ENCODE measurements at regions not wholly inside any gene's neighbourhood (a gene's known extent, or its start where the extent isn't known, plus 50 kb on each side); places are given as distances from the start of the nearest gene placed in this dataset.

- no peak for DNase-seq
These were observed 199.0 kb downstream of the URB2 start for GRCh38 chr1:229825042-229825441.

- DNase-seq, result no peak
These were observed 202.4 kb downstream of the URB2 start for GRCh38 chr1:229828461-229828860.

GRCh38 chr1:229832695-229833094, 206.6 kb downstream of the URB2 start:
- DNase-seq, result no peak

- DNase-seq, result no peak
These were observed 208.2 kb downstream of the URB2 start for GRCh38 chr1:229834230-229834629.

- DNase-seq, result no peak
These were observed 209.2 kb downstream of the URB2 start for GRCh38 chr1:229835226-229835625.

- no peak for DNase-seq
These were observed 210.3 kb downstream of the URB2 start for GRCh38 chr1:229836324-229836723.

DNA sequence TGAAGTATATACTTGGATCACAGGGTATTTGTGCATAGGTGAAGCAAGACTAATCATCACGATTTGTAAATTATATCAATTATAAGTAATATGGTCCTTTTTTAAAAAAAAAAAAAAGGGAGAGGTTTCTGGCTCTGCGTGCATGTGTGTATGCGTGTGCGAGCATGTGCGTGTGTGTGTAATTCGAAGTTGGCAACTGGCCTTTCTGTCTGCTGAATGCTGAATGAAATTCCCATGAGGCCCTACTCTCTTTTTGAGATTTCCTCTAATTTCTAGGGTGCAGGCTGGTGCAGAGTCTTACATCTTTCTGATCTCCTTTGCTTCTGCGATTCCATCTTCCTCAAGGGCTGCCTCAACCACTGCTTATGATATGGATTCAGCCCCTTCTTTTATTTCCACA, 212.2 kb downstream of the URB2 start:
- DNase-seq, result no peak

DNA sequence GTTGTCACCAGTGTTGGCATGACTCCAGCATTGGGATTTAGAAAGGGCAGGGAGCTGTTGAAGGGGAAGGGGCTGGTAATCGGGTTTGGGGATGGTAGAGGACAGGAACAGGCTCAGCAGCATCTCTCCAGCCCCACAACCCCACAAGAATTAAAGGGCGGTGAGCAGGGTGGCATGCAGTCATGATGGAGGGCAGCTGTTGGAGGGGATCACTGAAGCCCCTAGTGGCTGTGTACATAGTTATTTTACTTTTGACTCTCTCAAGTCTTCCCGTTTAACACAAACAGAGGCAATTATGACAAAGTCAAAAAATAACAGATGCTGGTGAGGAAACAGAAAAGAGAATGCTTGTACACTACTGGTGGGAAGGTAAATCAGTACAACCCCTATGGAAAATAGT, 213.8 kb downstream of the URB2 start:
- no peak for DNase-seq

DNA sequence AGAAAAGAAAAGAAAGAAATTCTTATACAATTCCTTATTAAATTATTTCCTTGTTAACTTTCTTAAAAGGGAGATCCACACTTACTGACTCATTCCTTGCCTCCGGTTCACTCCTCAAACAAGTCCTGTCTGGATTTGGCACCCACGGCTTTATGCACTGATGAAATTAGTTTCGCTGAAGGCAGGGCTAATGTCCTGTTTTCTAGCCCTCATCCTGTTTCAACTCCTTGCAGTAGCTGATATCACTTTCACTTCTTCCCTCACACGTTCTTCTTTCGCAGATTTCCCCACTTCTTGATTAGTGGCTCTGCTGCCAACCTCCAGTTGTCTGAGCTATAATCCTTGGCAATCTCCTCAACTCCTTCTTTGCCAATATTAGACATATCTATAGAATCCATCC, 215.2 kb downstream of the URB2 start:
- no peak for DNase-seq

DNA sequence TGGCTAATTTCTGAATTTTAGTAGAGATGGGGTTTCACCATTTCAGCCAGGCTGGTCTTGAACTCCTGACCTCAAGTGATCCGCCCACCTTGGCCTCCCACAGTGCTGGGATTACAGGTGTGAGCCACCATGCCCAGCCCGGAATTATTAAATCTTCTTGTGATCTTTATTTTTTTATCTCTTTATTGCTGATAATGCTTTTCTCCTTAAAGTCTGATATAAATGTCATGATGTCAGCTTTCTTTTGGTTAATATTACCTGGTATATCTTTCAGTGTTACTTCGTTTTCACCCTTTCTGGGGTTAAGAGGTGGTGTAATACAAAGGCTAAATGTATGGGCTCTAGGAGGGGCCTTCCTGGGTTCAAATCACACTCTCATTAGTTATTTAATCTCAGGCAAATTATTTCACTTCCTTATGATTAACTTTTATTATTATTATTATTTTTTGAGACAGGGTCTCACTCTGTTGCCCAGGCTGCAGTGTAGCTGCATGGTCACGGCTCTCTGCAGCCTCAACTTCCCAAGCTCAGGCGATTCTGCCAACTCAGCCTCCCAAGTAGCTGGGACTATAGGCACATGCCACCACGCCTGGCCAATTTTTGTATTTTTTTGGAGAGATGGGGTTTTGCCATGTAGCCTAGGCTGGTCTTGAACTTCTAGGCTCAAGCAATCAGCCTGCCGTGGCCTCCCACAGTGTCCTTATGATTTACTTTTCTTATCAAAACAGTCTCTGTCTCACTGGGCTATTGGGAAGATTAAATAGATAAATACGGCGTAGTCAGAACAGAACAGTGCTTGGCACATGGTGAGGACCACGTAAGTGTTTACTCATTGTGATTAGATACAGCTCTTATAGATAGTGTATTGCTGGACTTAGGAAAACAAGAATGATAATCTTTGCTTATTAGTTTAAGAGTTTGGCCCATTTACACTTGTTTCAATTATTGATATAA, 216.5 kb downstream of the URB2 start:
- DNase-seq, result no peak

DNA sequence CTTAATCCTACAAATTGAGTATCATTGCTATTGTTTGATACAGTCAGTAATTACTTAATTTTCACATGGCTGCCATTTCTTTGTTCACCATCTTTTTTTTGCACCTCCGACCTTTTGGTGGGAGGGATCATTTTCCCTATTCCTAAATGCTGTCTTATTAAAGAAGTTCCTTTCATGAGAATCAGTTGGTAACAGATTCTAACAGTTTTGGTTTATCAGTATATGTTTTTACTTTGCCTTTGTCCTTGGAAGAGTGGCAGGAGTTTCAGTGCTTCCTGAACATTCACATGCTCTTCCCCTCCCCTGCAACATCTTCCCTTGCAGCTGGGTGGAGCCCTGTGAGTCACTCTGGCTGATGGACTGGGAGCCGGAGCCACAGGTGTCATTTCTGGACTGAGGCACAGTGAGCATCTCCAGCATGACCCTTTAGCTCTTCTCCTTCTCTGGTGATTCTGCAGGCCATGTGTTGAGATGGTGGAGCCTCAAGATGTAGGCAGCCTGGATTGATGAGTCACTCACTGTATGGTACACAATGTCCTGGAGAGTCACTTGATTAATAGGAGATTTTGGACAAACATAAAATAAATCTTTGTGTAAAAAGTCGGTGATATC, 217.7 kb downstream of the URB2 start:
- DNase-seq, result no peak

GRCh38 chr1:229844675-229845074, 218.6 kb downstream of the URB2 start:
- DNase-seq, result no peak

DNA sequence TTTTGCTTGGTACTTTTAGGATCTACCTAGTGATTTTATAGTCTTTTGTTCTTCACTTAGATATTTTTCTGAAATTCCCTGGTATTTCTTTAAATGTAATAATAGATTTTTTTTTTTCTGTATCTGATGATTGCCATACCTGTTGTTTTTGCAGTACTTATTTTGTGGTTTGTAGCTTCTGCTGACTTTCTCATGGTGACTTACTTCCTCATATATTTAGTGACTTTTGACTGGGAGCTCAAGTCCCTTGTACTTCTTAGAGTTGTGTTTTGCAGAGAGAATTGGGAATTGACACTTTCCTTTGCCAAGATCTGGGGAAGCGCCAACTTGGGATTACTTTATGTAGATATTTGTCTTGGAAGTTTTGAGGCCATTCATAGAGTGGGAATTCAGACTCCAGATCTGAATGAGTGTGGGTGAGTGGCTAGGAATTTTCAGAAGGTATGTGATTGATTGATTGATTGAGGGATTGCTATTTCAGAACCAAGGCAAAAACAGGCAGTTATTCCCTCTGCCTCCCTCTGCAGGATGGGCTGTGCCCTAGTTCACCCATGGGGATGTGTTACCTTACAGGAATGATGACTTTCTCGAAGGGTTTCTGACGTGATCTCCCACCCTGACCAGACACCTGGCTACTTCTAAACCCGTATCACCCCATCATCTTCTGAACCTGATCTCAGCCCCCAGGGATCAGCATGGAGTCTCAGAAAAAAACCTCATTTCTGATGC, 219.5 kb downstream of the URB2 start:
- DNase-seq, result no peak

DNA sequence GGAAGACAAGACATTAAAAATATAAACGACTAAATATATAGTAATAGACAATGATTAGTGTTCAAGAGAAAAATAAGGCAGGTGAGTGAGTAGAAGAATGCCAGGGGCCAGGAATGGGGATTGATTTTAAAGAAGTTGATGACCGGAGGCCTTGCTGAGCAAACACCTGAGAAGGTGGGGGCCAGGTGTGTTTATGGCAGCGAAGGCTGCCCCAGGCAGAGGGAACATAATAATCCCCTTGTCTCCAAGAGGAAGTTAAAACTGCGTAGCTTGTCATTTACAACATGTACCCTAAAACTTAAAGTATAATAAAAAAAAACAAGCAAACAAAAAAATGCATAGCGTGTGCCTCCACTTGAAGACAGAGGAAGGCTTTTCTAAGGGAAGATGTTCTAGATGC, 220.3 kb downstream of the URB2 start:
- no peak for DNase-seq

DNA sequence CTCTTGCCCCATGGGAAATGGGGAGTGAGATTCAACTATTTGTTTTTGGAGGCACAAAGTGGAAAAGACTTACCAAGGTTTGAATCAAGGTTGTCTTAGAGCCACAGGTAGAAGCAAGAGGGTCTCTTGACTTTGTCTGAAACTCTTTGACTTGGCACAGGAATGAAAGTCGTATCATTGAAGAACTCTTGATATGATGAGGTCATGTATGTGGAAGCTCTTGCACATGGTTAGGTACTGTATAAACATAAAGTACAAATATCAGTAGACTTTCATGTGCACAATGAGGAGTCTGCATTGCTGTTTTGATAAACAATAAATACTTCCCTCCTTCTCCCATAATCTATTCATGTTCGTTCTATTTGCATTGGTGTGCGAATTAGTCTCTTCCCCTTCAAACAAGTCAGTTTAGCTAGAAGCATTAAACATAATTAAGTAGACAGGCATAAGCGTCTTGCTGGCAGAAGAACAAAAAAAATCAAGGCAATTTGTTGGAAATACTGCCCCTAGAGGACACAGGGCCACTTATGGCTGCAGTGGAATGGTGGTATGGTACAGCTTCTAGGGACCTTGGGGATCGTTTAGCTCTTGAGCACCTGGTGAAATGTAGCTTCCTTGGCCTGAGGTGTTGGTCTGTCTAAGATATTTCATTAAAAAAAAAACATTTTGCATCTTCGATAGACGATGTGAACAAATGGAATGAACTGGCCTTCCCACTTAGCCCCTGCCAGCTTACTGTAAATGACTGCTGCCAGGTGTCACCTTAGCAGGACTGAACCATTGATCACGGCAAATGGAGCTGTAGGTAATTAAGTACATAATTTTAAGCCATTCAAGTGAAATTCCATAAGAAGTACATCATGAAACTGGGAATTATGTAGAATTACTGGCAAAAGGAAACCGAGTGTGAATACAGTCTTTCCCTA, 218.0 kb upstream of the GALNT2 start:
- DNase-seq, result peak; percentile 2 to 25

DNA sequence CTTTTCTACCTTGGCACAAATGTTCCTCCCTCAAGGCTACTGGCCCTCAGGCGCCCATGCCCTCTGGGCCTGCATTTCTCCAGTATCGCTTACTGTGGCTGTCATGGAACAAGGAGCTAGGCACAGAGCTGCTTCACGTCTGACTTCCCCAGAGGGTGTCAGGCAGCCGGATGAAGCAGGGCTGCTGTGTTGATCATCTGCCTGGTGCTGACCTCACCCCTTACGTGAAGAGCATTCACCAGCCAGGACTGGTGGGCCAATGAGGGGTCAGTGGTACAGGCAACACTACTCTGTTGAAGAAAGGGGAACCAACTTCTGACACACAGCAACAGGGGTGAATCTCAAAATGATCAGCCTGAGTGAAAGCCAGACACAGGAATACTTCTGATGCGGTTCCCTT, 215.5 kb upstream of the GALNT2 start:
- DNase-seq, result no peak

DNA sequence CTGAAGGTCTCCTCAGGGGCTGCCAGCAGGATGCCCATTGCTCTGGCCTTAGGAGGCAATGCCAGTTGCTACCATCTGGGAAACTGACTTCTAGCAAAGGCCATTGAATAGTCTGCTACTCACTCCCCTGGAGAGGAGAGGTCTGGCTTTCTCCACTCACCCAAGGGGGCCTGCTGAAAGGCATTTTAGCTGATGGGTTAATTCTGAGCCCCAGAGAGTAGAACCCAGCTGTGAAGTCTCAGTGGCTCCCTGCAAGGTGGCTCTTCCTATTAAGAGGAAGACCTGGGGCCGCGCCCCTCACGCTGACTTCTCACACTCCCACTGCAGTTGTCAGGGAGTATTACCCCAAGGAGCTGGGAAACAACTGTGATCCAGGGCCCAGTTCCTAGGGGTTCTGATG, 213.3 kb upstream of the GALNT2 start:
- no peak for DNase-seq

GRCh38 chr1:229854620-229855019, 212.4 kb upstream of the GALNT2 start:
- DNase-seq, result no peak

DNA sequence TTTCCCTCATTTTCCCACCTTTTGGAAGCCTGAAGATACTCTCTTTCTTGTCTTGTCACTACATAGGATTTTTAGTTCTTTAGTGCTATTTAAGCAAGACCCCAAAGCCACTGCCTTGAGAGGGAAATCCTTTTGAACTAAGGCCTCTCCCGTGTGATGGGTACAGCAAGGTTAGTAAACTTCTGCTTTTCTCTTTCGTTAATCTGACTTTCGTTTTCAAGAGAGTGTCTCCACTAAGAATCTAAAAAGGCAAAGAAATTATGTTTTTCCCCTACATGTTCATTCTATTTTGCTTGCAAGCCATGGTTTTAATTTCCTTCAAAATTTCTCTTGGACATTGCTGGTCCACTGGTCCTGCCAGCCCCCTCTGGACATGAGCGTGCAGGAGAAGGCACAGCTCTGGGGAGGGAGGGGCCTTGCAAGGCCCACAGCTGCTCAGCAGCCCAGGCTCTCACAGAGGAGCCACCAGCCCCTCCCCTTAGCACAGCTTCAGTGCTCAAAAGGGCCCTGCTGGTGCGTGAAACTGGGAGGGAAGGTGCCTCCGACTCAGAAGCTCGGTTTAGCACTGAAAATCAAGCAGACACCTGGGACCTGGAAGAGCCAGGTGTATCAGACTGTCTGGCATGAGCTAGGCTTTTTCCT, 210.9 kb upstream of the GALNT2 start:
- DNase-seq, result peak; percentile 52 to 59

DNA sequence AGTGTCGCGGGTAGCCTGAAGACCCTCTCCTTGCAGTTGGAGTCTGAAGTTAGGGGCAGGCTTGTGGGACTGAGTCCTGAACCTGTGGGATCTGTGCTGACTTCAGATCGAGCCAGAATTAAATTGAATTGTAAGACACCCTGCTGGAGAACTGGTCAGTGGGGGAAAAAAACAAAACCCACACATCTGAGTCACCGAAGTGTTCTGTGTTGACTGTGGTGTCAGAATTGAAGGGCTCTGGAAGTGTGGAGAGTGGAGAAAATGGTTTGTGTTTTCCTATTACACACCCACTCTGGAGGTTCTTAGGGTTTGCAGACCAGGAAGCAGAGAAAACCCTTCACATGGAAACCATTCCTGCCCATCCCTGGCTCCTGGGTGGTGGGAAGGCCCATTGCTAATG, 209.5 kb upstream of the GALNT2 start:
- DNase-seq, result no peak

GRCh38 chr1:229859026-229859425, 208.0 kb upstream of the GALNT2 start:
- DNase-seq, result no peak

GRCh38 chr1:229860926-229861325, 206.1 kb upstream of the GALNT2 start:
- no peak for DNase-seq
